B cell (primary cell): ENCODE measurements at regions not wholly inside any gene's neighbourhood (a gene's known extent, or its start where the extent isn't known, plus 50 kb on each side); places are given as distances from the start of the nearest gene placed in this dataset.
"Not testable (repeated sequence)": the region's sequence is repeated elsewhere in the genome, so short reads cannot be mapped to it uniquely, and the experiment has no call there.

Experiments used
- EZH2 ChIP-seq: IDR thresholded peaks from 2 replicates; pipeline ENCODE4 v1.6.1; 2012; ENCODE audit warnings: borderline replicate concordance, low read depth, mild to moderate bottlenecking, moderate library complexity, low read length; ENCODE audit not compliant: insufficient read depth, poor library complexity, severe bottlenecking
- TF ChIP-seq, protein P1 (sequence below): fragments of 200-600 bp; IDR thresholded peaks from one replicate; pipeline ENCODE4 v1.8.0; 2022; ENCODE audit warnings: antibody characterized with exemption, mild to moderate bottlenecking

DNA sequence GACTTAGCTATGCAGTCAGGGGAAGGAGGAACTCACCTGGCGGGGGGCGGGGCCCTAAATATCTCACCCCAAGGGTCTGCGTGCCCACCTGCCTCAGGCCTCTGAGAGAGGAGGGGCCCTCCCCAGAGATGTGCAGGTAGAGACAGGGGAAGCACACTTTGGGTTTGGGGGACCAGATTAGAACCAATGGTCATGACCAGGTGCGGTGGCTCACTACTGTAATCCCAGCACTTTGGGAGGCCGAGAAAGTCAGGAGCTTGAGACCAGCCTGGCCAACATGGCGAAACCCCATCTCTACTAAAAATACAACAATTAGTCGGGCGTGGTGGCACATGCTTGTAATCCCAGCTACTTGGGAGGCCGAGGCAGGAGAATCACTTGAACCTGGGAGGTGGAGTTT is 246.4 kb upstream of the TCERG1L start:
- TF ChIP-seq EZH2: not testable (repeated sequence)
- TF ChIP-seq, protein P1, sequence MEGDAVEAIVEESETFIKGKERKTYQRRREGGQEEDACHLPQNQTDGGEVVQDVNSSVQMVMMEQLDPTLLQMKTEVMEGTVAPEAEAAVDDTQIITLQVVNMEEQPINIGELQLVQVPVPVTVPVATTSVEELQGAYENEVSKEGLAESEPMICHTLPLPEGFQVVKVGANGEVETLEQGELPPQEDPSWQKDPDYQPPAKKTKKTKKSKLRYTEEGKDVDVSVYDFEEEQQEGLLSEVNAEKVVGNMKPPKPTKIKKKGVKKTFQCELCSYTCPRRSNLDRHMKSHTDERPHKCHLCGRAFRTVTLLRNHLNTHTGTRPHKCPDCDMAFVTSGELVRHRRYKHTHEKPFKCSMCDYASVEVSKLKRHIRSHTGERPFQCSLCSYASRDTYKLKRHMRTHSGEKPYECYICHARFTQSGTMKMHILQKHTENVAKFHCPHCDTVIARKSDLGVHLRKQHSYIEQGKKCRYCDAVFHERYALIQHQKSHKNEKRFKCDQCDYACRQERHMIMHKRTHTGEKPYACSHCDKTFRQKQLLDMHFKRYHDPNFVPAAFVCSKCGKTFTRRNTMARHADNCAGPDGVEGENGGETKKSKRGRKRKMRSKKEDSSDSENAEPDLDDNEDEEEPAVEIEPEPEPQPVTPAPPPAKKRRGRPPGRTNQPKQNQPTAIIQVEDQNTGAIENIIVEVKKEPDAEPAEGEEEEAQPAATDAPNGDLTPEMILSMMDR: not testable (repeated sequence)
